ENCODE measurements at regions not wholly inside any gene's neighbourhood (a gene's known extent, or its start where the extent isn't known, plus 50 kb on each side); places are given as distances from the start of the nearest gene placed in this dataset.
"Not testable (repeated sequence)": the region's sequence is repeated elsewhere in the genome, so short reads cannot be mapped to it uniquely, and the experiment has no call there.

DNA sequence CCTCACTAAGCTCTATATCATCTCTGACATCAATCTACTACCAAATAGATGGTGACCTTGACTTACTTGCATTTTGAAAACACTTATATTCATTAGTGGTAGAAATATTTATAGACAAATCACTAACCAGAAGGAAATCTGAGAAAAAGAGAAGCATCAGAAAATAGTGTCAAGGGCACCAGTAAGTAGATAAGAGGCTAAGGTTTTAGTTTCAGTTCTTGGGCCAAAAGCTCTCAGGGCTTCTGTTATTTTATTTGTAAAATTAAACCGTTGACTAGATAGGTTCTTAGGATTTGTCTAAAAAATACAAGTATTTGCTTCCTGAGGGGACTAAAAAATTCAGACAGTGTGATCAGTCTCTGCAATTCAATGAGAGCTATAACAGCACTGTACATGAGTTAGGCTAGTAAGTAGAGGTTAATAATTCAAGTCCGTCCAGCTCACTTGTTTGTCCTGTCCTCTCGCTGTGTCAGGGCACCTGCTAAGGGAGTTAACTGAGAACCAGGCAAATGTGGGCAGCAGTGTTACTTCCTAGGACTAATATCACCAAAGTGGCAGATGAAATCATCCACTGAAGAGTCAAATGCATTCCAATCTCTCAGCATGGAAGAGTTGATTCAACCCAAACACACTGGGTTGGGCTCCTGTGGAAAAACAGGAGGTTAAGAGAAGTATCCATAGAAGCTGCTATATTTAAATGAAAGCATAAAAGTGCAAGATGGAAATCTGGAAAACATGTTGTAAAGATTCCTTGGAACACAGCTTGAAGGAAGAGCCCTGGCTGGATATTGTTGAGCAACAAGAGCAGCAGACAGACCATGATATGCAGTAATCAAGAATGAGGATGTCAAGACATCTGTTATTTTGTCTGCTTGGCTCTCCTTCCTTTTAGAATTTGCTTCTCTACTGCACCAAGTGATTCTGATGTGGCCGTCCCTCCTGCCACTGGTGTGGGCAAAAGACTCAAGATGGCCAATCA lies 134.9 kb upstream of the ZBTB20 start:
- TF ChIP-seq ZNF274 (IDR thresholded peaks at IDR 0.05; ENCODE audit: low read depth, low read length): no peak
- no peak overlapping the region for H3K4me3 ChIP-seq (ENCODE audit: low read length)

DNA sequence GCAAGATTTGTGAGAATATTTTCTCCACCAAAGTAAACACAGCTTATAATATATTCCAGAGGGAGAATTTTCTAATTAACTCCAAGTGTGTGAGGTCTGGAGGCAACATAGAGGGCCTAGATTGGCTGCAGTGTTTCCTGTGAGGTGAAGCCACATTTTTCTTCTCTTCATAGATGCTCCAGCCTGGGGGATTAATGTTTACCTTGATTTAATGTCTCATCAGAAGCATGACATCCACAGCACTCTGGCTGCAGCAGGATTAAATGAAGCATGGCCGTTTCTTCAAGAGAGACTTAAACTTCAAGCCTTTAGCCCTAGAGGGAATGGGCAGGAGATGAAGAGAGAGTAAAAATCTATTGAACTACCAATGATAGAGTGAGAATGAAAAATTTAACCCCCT lies 137.9 kb upstream of the ZBTB20 start:
- no peak overlapping the region for H3K4me3 ChIP-seq (ENCODE audit: low read length)
- no peak for TF ChIP-seq ZNF274 (IDR thresholded peaks at IDR 0.05; ENCODE audit: low read depth, low read length)

DNA sequence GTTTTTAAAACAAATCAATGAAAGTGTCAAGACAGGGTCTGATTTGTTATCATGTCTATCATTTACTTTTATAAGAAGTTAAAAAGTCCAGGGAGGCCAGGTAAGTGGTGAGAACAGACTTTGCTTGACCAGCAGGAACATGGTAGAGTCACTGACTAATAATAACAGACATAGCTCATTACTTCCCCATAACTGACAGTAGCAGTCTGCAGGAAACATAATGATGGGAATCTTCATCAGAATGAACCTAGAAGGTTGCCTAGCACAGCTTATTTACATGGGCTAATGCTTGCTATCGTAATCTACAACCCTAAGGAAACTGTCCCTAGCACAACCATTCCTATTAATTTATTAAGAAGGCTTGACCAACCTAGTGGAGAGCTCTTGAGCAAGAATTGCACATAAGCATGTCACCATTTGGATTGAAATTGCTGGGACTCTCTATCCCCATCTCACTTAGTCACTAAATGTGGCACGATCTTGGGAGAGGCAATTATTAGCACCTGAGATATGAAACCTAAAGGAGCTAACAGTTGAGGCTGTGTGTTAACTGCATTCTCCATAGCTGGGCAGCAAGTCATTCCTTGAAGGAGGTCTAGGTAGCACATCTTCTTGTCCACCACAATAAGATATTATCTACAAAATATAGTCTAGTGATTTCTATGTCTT lies 139.6 kb upstream of the ZBTB20 start:
- no peak overlapping the region for H3K4me3 ChIP-seq (ENCODE audit: low read length)
- no peak for TF ChIP-seq ZNF274 (IDR thresholded peaks at IDR 0.05; ENCODE audit: low read depth, low read length)

DNA sequence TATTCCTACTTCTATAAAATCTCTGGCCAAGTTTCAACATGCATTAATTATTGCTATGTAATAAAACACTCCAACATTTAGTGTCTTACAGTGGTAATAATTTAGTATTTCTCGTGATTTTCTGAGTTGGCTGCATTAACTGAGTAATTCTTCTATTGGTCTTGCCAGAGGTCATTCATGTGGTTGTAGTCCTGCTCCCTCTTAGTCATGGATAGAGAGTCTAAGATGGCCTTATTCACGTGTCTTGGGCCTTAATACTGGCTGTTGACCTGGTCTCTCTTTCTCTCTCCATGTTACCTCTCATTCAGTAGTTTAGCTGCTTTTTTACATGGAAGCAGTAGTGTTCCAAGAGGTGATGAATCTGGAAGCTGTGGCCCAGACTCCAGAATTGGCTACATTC lies 140.1 kb upstream of the ZBTB20 start:
- TF ChIP-seq ZNF274 (IDR thresholded peaks at IDR 0.05; ENCODE audit: low read depth, low read length): no peak
- no peak overlapping the region for H3K4me3 ChIP-seq (ENCODE audit: low read length)

DNA sequence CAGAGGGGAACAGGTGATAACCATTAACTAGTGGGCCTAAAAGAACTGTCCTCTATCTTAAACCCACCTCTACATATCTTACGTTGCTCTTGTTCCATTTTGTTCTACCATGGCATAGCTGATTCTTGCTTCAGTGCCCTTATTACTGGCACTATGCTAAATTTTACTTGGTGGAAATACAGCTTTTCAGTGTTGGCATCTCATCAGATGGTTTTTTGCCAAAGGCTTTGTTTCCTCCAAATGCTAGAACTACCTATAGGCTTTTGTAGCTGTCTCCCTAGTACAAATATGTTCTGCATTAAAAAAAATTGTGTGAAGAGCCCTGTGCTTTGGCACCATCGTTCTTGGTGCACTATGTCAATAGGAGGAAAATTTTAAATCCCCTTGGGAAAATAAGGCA lies 145.0 kb upstream of the ZBTB20 start:
- TF ChIP-seq ZNF274 (IDR thresholded peaks at IDR 0.05; ENCODE audit: low read depth, low read length): no peak

DNA sequence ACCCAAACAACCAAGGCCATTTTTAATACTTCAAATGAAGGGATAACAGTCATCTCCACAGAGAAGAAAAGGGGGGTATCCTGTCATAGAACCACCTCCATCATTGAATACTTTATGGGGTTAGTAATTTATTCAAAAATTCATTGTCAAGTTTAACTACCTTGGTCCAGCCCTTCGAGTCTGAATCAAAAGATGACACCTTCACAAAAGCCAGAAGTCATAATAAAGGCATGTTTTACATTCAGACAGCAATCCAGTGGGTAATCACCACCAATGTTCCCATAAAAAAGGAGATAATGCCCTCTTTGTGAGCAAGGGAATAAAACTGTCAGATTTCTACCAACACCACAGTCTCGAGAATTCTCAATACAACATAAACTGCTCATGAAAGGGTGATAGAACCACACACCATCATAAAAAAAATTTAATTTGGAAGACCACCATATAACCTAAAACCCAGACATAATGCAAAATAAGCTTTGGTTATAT lies 145.6 kb upstream of the ZBTB20 start:
- no peak for TF ChIP-seq ZNF274 (IDR thresholded peaks at IDR 0.05; ENCODE audit: low read depth, low read length)
- no peak overlapping the region for H3K4me3 ChIP-seq (ENCODE audit: low read length)

More for the DNA sequence above, 145.0 kb upstream of the ZBTB20 start:
- H3K4me3 ChIP-seq (ENCODE audit: low read length): no peak overlapping the region

DNA sequence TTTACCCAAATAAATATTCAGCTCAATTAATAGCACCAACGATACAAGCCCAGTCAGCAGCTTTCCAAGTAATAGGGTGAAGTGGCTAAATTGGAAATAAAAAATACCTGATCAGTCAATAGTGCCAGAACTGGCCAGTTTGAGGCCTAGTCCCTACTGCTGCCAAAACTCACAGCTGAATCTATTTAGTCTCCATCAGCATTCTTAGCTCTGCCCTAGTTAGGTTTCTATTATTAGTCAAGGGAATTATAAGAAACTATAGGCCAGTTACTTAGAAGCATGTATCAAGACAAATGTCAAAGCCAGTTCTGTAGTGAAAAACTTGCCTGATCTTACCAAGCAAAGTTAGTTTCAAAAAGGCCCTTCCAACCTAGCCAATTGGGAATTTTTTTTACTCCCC lies 146.2 kb upstream of the ZBTB20 start:
- H3K4me3 ChIP-seq (ENCODE audit: low read length): no peak overlapping the region
- no peak for TF ChIP-seq ZNF274 (IDR thresholded peaks at IDR 0.05; ENCODE audit: low read depth, low read length)

DNA sequence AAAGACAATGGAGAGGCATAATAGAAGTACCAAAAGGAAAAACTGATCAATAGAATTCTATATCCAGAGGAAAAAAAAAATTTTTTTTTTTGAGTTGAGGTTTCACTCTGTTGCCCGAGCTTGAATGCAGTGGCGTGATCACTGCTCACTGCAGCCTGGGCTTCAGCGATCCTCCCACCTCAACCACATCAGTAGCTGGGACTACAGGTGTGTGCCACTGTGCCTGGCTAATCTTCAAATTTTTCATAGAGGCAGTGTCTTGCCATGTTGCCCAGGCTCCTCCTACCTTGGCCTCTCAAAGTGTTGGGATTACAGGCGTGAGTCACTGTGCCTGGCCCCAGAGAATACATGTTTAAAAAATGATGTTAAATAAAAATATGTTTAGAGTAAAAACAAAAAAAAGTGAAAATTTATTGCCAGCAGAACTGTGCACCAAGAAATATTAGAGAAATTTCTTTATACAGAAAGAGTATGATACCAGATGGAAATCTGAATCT lies 154.3 kb upstream of the ZBTB20 start:
- TF ChIP-seq ZNF274 (IDR thresholded peaks at IDR 0.05; ENCODE audit: low read depth, low read length): no peak
- H3K4me3 ChIP-seq (ENCODE audit: low read length): no peak overlapping the region

DNA sequence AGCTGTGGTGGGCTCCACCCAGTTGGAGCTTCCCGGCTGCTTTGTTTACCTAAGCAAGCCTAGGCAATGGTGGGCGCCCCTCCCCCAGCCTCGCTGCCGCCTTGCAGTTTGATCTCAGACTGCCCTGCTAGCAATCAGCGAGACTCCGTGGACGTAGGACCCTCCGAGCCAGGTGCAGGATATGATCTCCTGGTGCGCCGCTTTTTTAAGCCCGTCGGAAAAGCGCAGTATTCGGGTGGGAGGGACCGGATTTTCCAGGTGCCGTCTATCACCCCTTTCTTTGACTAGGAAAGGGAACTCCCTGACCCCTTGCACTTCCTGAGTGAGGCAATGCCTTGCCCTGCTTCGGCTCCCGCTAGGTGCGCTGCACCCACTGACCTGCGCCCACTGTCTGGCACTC lies 170.9 kb upstream of the ZBTB20 start:
- H3K4me3 ChIP-seq (ENCODE audit: low read length): not testable (repeated sequence)

DNA sequence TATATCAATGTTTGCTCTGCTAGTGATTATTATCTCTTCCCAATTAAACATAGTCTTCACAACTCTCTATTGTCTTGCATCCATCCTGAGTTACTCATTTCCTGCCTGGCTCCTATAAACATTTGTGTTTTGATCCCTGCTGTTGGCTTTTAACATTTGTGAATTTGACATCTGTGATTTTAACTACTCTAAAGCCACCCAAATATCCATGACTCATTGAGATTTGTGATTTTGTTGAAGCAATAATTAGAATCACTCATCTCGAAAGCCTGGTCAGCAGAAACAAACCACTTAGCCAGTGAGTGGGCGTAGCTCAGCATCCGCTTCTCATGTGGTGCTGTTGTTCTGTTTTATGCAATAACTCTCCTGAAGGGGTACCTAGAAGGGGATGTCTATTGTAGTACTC lies 174.3 kb upstream of the ZBTB20 start:
- TF ChIP-seq ZNF274 (IDR thresholded peaks at IDR 0.05; ENCODE audit: low read depth, low read length): no peak

DNA sequence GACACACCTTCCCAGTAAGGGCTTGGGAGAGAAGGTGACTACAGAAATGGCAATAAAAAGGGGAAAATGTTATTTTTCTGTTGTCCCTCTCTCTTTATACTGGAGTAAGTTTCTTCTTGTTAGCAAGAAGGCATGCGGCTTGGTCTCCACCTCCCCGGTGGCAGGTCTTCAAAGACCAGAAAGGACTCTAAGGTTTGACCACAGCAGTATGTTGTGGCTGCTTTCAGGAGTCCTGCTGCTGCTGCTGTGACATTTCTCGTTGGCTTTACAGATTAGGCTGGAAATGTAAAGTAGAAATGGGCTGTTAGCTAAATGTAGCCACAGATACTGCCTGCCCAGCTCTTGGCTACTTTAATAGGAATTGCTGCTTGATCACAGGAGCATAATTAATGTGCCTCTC lies 175.8 kb upstream of the ZBTB20 start:
- H3K4me3 ChIP-seq (ENCODE audit: low read length): no peak overlapping the region
- TF ChIP-seq ZNF274 (IDR thresholded peaks at IDR 0.05; ENCODE audit: low read depth, low read length): no peak

More for the DNA sequence above, 174.3 kb upstream of the ZBTB20 start:
- H3K4me3 ChIP-seq (ENCODE audit: low read length): no peak overlapping the region

DNA sequence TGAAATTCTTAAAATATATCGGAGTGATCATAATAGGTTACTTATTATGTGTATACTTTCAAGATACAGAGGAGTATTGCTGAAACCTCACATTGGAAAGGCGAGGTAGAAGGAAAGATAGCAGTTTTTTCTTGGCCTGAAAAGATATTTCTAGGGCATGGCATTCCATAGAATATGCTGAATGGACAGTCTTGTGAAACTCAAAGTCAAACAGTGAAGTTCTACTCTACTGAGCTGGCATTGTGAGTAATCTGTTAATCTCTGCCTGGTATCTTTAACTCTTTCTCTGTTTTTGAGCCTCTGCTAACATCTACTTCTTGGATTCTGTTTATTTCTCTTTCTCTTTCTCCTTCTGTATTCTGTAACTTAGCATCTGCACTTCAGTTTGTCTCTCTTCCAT lies 176.3 kb upstream of the ZBTB20 start:
- no peak for TF ChIP-seq ZNF274 (IDR thresholded peaks at IDR 0.05; ENCODE audit: low read depth, low read length)
- no peak overlapping the region for H3K4me3 ChIP-seq (ENCODE audit: low read length)

DNA sequence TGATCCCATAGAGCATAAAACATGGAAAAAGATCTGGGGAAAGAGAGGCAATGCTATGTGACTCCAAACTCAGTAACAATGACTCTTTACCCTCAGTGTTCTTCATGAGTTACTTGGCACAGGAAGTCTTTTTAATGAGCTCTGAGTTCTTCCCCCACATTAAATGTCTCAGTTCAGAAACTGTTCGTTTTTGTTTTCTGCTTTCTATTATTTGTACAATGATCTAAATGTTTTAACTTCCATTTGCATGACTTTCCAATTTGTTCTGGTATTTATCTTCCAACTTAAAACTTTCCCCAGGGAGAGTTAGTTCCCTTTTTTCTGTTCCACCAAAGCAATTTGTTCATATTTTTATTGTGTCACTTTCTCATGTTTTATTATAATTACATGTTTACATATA lies 177.0 kb upstream of the ZBTB20 start:
- no peak overlapping the region for H3K4me3 ChIP-seq (ENCODE audit: low read length)
- no peak for TF ChIP-seq ZNF274 (IDR thresholded peaks at IDR 0.05; ENCODE audit: low read depth, low read length)

DNA sequence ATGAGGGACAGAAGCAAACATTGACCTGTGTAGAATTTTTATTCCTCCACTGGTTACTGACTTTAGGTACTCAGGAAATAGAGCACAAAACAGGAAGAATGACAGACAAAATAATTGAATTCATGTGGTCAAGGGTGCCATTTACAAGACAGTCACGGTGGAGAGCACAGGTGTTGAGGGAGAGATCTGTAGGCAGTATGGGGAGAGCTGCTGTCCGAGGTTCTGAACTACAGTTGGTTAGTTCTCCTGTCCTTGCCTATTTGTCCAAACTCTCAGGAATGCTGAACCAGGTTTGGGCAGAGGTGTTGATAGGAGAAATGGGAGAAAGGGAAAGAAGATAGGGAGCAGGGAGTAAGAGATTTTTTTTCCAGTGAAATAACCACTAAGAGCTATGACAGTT lies 178.5 kb upstream of the ZBTB20 start:
- no peak for TF ChIP-seq ZNF274 (IDR thresholded peaks at IDR 0.05; ENCODE audit: low read depth, low read length)
- H3K4me3 ChIP-seq (ENCODE audit: low read length): no peak overlapping the region

DNA sequence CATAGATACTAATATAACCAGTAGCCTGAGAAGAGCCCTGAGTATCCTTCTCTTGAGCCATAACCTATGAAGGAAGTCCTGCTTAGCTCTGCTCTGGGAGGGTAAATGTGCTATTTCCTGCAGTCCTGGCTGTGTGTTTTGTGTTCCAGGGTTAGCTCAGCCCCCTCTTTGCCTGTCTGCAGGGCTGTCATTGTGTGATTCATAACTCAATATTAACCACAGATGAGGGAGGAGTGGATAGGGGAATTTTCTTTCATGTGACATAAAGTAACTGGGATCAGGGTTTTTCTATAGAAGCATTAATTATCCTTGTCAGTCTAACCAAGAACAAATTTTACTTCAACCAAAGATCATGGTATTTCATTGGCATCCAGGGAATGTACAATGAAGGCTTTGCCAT lies 183.3 kb upstream of the ZBTB20 start:
- TF ChIP-seq ZNF274 (IDR thresholded peaks at IDR 0.05; ENCODE audit: low read depth, low read length): no peak
- no peak overlapping the region for H3K4me3 ChIP-seq (ENCODE audit: low read length)

Data from GM08714 (cell line).